Large intestine (tissue), 3 donors: ENCODE measurements at regions not wholly inside any gene's neighbourhood (a gene's known extent, or its start where the extent isn't known, plus 50 kb on each side); places are given as distances from the start of the nearest gene placed in this dataset.
"Not testable (repeated sequence)": the region's sequence is repeated elsewhere in the genome, so short reads cannot be mapped to it uniquely, and the experiment has no call there.

Source experiments
- DNase-seq, 2 donors: peaks; one replicate each; pipeline versions ENCODE4 v3.0.0 to v3.0.0-alpha.2; 2013
- H3K27ac ChIP-seq: one replicate; pipeline ENCODE4 v1.5.1; 2013; ENCODE audit warnings: low read length
- H3K27me3 ChIP-seq: 2 replicates; pipeline ENCODE4 v1.6.1; 2013; ENCODE audit warnings: low read length; ENCODE audit not compliant: control insufficient read depth, insufficient read depth
- H3K36me3 ChIP-seq: 2 replicates; pipeline ENCODE4 v1.6.1; 2013; ENCODE audit warnings: low read length; ENCODE audit not compliant: control insufficient read depth, insufficient read depth
- H3K4me1 ChIP-seq: one replicate; pipeline ENCODE4 v1.6.1; 2013; ENCODE audit warnings: low read length; ENCODE audit not compliant: control insufficient read depth, insufficient read depth
- H3K4me3 ChIP-seq: one replicate; pipeline ENCODE4 v1.5.1; 2013; ENCODE audit warnings: low read length
- H3K9me3 ChIP-seq: one replicate; pipeline ENCODE4 v1.6.1; 2013; ENCODE audit warnings: mild to moderate bottlenecking, low read depth, low read length, moderate library complexity; ENCODE audit not compliant: control insufficient read depth
- whole genome bisulfite sequencing: methylation state at CpG from one replicate; pipeline ENCODE4 v1.1.5; 2013; ENCODE audit warnings: low lambda C conversion rate; ENCODE audit not compliant: insufficient coverage; 5-methylcytosine and 5-hydroxymethylcytosine counted together

- Histone ChIP-seq H3K9me3 (no peaks in the 10 kb centered on the region), H3K4me1 (no peaks in the 10 kb centered on the region), H3K36me3 (peaks cover 17% of the 10 kb centered on the region), H3K4me3 (no peak overlapping the region), H3K27ac (no peak overlapping the region), H3K27me3 (no peaks in the 10 kb centered on the region)
- 100% methylated on average over 1 of the region's 4 CpGs for WGBS
- DNase-seq: no peak
These were observed 50.2 kb downstream of the RAD54L2 start for GRCh38 chr3:51588724-51589123.

GRCh38 chr3:51591231-51591630 is 52.7 kb downstream of the RAD54L2 start:
- H3K9me3 ChIP-seq: no peaks in the 10 kb centered on the region
- H3K4me3 ChIP-seq: no peak overlapping the region
- no peaks in the 10 kb centered on the region for H3K27me3 ChIP-seq
- peaks cover 22% of the 10 kb centered on the region for H3K36me3 ChIP-seq
- H3K4me1 ChIP-seq: no peaks in the 10 kb centered on the region
- no CpG with 5 or more reads among the region's 5 CpGs for WGBS
- no peak for DNase-seq
- H3K27ac ChIP-seq: no peak overlapping the region

DNA sequence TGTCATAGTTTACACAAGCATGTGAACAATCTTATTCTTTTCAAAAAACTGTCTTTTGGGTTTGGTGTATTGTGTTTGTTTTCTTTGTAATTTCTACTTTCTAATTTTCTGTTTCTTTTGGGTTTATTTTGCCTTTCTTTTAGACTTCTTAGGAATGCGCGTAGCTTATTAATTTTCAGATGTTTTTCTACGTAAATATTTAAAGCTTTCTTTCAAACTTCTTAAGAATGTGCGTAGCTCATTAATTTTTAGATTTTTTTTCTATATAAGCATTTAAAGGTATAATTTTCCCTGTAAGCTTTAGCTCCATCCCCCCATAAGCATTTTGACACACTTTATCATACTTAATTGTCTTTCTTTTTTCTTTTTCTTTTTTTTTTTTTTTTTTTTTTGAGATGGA is 55.2 kb downstream of the RAD54L2 start:
- WGBS: 74% methylated on average over 4 of the region's 4 CpGs
- peaks cover 26% of the 10 kb centered on the region for H3K36me3 ChIP-seq
- no peak for DNase-seq
- H3K27me3 ChIP-seq: no peaks in the 10 kb centered on the region
- no peaks in the 10 kb centered on the region for H3K4me1 ChIP-seq
- no peak overlapping the region for H3K27ac ChIP-seq
- no peak overlapping the region for H3K4me3 ChIP-seq
- H3K9me3 ChIP-seq: no peaks in the 10 kb centered on the region

DNA sequence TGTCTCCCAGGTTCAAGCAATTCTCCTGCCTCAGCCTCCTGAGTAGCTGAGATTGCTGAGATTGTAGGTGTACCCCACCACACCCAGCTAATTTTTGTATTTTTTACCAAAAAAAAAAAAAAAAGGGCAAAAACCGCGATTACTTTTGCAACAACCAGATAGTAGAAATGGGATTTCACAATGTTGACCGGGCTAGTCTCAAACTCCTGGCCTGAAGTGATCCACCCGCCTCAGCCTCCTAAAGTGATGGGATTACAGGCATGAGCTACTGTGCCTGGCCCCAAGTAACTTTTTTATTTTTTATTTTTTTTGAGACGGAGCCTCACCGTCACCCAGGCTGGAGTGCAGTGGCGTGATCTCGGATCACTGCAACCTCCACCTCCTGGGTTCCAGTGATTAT is 61.1 kb downstream of the RAD54L2 start:
- H3K27ac ChIP-seq, H3K9me3 ChIP-seq, H3K27me3 ChIP-seq, DNase-seq, H3K36me3 ChIP-seq, H3K4me1 ChIP-seq, H3K4me3 ChIP-seq: not testable (repeated sequence)
- 80% methylated on average over 3 of the region's 8 CpGs for WGBS

- H3K27me3 ChIP-seq: no peaks in the 10 kb centered on the region
These were observed 65.7 kb downstream of the RAD54L2 start for GRCh38 chr3:51604212-51604611.

GRCh38 chr3:51605938-51606337 is 65.1 kb upstream of the TEX264 start:
- no peaks in the 10 kb centered on the region for H3K27me3 ChIP-seq
- DNase-seq: no peak
- no peaks in the 10 kb centered on the region for H3K4me1 ChIP-seq
- 95% methylated on average over 3 of the region's 3 CpGs for WGBS
- no peak overlapping the region for H3K4me3 ChIP-seq
- H3K27ac ChIP-seq: no peak overlapping the region
- peaks cover 14% of the 10 kb centered on the region for H3K9me3 ChIP-seq
- no peaks in the 10 kb centered on the region for H3K36me3 ChIP-seq

More at GRCh38 chr3:51604212-51604611, 65.7 kb downstream of the RAD54L2 start:
- H3K4me3 ChIP-seq: no peak overlapping the region
- peaks cover 14% of the 10 kb centered on the region for H3K9me3 ChIP-seq
- no peaks in the 10 kb centered on the region for H3K36me3 ChIP-seq
- H3K4me1 ChIP-seq: no peaks in the 10 kb centered on the region
- H3K27ac ChIP-seq: no peak overlapping the region
- WGBS: no CpG with 5 or more reads among the region's 1 CpG
- no peak for DNase-seq

GRCh38 chr3:51606871-51607270 is 64.2 kb upstream of the TEX264 start:
- 100% methylated on average over 1 of the region's 4 CpGs for WGBS

GRCh38 chr3:51607591-51608325 is 63.3 kb upstream of the TEX264 start:
- H3K4me3 ChIP-seq, H3K27ac ChIP-seq, DNase-seq, H3K4me1 ChIP-seq, H3K27me3 ChIP-seq, H3K36me3 ChIP-seq: not testable (repeated sequence)
- no CpG with 5 or more reads among the region's 57 CpGs for WGBS
- peaks cover 14% of the 10 kb centered on the region for H3K9me3 ChIP-seq

More at GRCh38 chr3:51606871-51607270, 64.2 kb upstream of the TEX264 start:
- not testable (repeated sequence) for H3K27me3 ChIP-seq, H3K27ac ChIP-seq, H3K4me1 ChIP-seq, DNase-seq, H3K36me3 ChIP-seq, H3K4me3 ChIP-seq
- peaks cover 14% of the 10 kb centered on the region for H3K9me3 ChIP-seq

- no peaks in the 10 kb centered on the region for H3K4me1 ChIP-seq
- H3K9me3 ChIP-seq: peaks cover 14% of the 10 kb centered on the region
- H3K36me3 ChIP-seq: no peaks in the 10 kb centered on the region
- H3K4me3 ChIP-seq: no peak overlapping the region
- DNase-seq: no peak
- H3K27me3 ChIP-seq: no peaks in the 10 kb centered on the region
- no peak overlapping the region for H3K27ac ChIP-seq
- WGBS: no CpG with 5 or more reads among the region's 1 CpG
These were observed 60.3 kb upstream of the TEX264 start for GRCh38 chr3:51610708-51611107.

GRCh38 chr3:51617597-51617996 is 53.5 kb upstream of the TEX264 start:
- no peak overlapping the region for H3K4me3 ChIP-seq
- H3K27ac ChIP-seq: no peak overlapping the region
- peaks cover 15% of the 10 kb centered on the region for H3K4me1 ChIP-seq
- no peaks in the 10 kb centered on the region for H3K27me3 ChIP-seq
- no peak for DNase-seq
- peaks cover 4% of the 10 kb centered on the region for H3K36me3 ChIP-seq
- WGBS: 80% methylated on average over 1 of the region's 3 CpGs
- no peaks in the 10 kb centered on the region for H3K9me3 ChIP-seq

GRCh38 chr3:51618038-51618437 is 53.0 kb upstream of the TEX264 start:
- H3K9me3 ChIP-seq, H3K4me3 ChIP-seq, DNase-seq, H3K27me3 ChIP-seq, H3K36me3 ChIP-seq, H3K27ac ChIP-seq: not testable (repeated sequence)
- WGBS: no CpG with 5 or more reads among the region's 8 CpGs
- H3K4me1 ChIP-seq: peaks cover 15% of the 10 kb centered on the region
